Immature natural killer cell (primary cell): ENCODE measurements at regions not wholly inside any gene's neighbourhood (a gene's known extent, or its start where the extent isn't known, plus 50 kb on each side); places are given as distances from the start of the nearest gene placed in this dataset.
A peak's percentile ranks its signal among the peaks of the same experiment; 100 is the strongest.
"Not testable (repeated sequence)": the region's sequence is repeated elsewhere in the genome, so short reads cannot be mapped to it uniquely, and the experiment has no call there.

Source experiments
- DNase-seq, 3 donors: peaks; one replicate each; pipeline ENCODE4 v3.0.0; 2022; ENCODE audit warnings: mixed read lengths in 1 of 3
- H3K27ac Mint-ChIP-seq, 6 donors: one replicate each; pipeline ENCODE4 v1.8.0; 2020; ENCODE audit warnings: mixed read lengths in 6 of 6, mild to moderate bottlenecking in 5 of 6, inconsistent platforms in 4 of 6, moderate library complexity in 3 of 6
- H3K27me3 Mint-ChIP-seq, 3 donors: one replicate each; pipeline ENCODE4 v1.8.0; 2020 to 2021; ENCODE audit warnings: low read depth in 3 of 3, mild to moderate bottlenecking in 3 of 3, mixed read lengths in 3 of 3, moderate library complexity in 3 of 3, inconsistent platforms in 1 of 3
- H3K36me3 Mint-ChIP-seq, 3 donors: one replicate each; pipeline ENCODE4 v1.8.0; 2020; ENCODE audit warnings: mixed read lengths in 3 of 3, inconsistent platforms in 2 of 3, mild to moderate bottlenecking in 2 of 3
- H3K4me1 Mint-ChIP-seq, 2 donors: one replicate each; pipeline ENCODE4 v1.8.0; 2020; ENCODE audit warnings: inconsistent platforms in 2 of 2, mild to moderate bottlenecking in 2 of 2, mixed read lengths in 2 of 2, moderate library complexity in 1 of 2
- H3K4me3 Mint-ChIP-seq, 5 donors: one replicate each; pipeline ENCODE4 v1.8.0; 2020; ENCODE audit warnings: mild to moderate bottlenecking in 5 of 5, mixed read lengths in 5 of 5, inconsistent platforms in 3 of 5, moderate library complexity in 3 of 5
- H3K9me3 Mint-ChIP-seq, 6 donors: one replicate each; pipeline ENCODE4 v1.8.0; 2020; ENCODE audit warnings: mild to moderate bottlenecking in 6 of 6, mixed read lengths in 6 of 6, inconsistent platforms in 4 of 6, moderate library complexity in 3 of 6

DNA sequence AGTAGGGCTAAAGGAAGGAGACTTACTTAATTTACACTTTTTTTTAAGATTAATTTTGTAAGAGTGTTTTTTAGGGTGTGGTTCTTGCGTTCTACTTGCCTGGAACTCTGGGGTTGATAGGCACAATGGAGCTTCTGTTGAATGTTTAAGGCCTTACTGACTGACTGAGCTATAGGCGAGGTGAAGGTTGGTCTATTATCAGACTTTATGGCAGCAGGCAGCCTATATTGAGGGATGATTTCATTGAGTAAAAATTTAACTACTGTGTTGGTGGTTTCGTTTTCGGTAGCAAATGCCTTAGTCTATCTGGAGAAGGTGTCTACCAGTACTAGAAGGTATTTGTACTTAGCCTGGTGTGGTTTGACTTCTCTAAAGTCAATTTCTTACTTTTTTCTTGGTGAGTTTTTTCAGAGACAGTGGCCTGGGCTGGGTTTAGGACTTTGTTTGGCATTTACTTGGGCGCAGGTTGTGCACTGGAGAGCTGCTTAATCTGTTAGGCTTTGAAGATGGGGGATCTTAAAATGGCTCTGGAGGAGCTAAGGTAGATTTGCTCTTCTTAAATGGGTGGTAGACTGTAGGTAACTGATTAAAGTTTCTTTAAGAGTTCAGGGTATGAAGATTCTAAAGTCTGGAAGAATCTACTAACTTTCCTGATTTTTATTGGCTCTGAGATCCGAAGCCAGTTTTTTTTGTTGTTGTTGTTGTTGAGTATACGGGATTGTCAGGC, 164.5 kb upstream of the CCZ1B start:
- not testable (repeated sequence) for H3K27me3 Mint-ChIP-seq, H3K9me3 Mint-ChIP-seq, H3K36me3 Mint-ChIP-seq, H3K4me1 Mint-ChIP-seq, H3K27ac Mint-ChIP-seq, DNase-seq
- peak overlapping the region in 1 of 5 donors; percentile 5 for H3K4me3 Mint-ChIP-seq

GRCh38 chr7:6991169-6991611, 165.1 kb upstream of the CCZ1B start:
- not testable (repeated sequence) for H3K27ac Mint-ChIP-seq, H3K36me3 Mint-ChIP-seq
- peak overlapping the region in 1 of 5 donors; percentile 5 for H3K4me3 Mint-ChIP-seq

GRCh38 chr7:6991686-6992085, 165.6 kb upstream of the CCZ1B start:
- H3K4me1 Mint-ChIP-seq, H3K36me3 Mint-ChIP-seq, H3K4me3 Mint-ChIP-seq, DNase-seq, H3K9me3 Mint-ChIP-seq, H3K27ac Mint-ChIP-seq, H3K27me3 Mint-ChIP-seq: not testable (repeated sequence)

More at GRCh38 chr7:6991169-6991611, 165.1 kb upstream of the CCZ1B start:
- not testable (repeated sequence) for H3K4me1 Mint-ChIP-seq, H3K9me3 Mint-ChIP-seq, H3K27me3 Mint-ChIP-seq
- peak in 2 of 3 donors; percentile 6 to 35 for DNase-seq

DNA sequence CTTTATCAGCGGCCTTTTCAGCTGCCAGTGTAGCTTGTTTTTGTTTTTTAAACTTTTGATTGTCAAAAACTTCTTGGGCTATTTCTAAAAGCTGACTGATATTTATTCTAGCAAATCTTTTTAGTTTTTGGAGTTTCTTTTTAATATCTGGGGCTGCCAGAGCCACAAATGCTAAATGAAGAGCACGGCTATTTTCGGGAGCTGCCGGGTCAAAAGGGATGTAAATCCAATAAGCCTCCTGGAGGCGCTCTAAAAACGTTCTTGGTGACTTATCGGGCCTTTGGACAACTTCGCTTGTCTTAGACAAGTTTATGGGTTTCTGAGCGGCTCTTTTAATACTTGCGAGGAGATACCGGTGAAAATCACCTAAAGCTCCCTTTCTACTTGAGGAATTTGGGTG, 166.1 kb upstream of the CCZ1B start:
- H3K4me3 Mint-ChIP-seq, DNase-seq, H3K27ac Mint-ChIP-seq, H3K27me3 Mint-ChIP-seq, H3K4me1 Mint-ChIP-seq, H3K9me3 Mint-ChIP-seq, H3K36me3 Mint-ChIP-seq: not testable (repeated sequence)

DNA sequence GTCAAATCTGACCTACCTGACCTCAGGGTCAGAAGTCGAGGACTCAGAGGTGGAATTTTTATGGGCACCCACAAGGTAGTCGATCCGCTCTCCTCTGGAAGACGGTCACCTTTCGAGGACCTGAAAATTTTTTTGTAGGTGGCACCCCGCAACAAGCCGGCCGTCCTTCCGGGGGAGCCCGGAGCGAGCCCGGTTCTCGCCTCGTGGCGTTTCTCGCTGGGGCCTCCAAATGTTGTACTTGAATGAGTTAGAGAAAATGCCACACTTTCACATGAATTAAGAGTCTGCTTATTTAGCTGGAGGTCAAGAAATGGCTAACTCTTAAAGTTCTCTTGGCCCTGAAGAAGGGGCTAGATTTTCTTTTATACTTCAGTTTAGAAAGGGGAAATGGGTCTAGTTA, 169.0 kb upstream of the CCZ1B start:
- not testable (repeated sequence) for H3K4me1 Mint-ChIP-seq, H3K36me3 Mint-ChIP-seq, DNase-seq, H3K27ac Mint-ChIP-seq, H3K4me3 Mint-ChIP-seq
- Mint-ChIP-seq H3K9me3 (peaks cover 8 to 13% (median 9%) of the 10 kb centered on the region in 6 donors), H3K27me3 (peaks cover 3 to 12% (median 4%) of the 10 kb centered on the region in 3 donors)

DNA sequence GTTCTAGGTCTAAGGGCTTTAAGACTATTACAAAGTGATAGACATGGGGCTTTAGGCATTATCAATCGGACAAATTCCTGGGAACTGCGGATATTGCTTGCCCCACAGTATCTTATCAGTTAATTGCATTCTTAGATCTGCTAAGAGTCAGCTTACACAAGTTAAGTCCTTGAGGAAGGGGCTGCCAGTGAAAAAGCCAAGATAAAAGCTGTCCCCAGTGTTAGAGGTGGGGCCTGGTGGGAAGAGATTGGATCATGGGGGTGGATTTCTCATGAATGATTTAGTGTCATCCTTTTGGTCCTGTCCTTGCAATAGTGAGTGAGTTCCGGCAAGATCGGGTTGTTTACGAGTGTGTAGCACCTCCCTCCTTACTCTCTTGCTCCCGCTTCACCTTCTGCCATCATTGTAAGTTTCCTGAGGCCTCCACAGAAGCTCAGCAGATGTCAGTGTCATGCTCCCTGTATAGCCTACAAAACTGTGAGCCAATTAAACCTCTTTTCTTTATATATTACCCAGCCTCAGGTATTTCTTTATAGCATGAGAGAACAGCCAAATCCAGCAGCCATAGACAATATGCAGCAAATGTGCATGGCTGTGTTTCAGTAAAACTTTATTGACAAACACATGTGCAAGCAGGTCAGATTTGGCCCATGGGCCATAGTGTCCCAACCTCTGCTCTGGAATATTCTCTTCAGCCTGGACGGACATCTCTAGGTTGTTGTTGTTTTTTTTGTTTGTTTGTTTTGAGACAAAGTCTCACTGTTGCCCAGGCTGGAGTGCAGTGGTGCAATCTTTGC, 169.6 kb upstream of the CCZ1B start:
- H3K27me3 Mint-ChIP-seq: peaks cover 3 to 12% (median 6%) of the 10 kb centered on the region in 3 donors
- DNase-seq, H3K27ac Mint-ChIP-seq, H3K4me1 Mint-ChIP-seq, H3K36me3 Mint-ChIP-seq, H3K4me3 Mint-ChIP-seq: not testable (repeated sequence)
- H3K9me3 Mint-ChIP-seq: peaks cover 8 to 18% (median 11%) of the 10 kb centered on the region in 6 donors

DNA sequence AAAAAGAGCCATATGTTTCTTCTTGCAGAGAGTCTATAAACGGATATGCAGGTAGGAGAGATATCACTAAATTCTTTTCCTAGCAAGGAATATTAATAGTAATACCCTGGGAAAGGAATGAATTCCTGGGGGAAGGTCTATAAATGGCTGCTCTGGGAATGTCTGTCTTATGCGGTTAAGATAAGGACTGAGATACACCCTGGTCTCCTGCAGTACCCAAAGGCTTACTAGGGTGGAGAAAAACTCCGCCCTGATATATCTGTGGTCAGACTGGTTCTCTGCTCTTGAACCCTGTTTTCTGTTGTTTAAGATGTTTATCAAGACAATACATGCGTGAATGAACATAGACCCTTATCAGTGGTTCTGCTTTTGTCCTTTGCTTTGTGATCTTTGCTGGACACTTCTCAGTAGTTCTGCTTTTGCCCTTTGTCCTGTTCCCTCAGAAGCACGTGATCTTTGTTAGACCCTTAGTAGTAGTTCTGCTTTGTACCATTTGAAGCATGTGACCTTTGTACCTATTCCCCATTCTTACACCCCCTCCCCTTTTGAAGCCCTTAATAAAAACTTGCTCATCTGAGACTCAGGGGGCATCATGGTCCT, 173.1 kb upstream of the CCZ1B start:
- not testable (repeated sequence) for DNase-seq, H3K4me3 Mint-ChIP-seq, H3K36me3 Mint-ChIP-seq, H3K27ac Mint-ChIP-seq, H3K4me1 Mint-ChIP-seq
- Mint-ChIP-seq H3K27me3 (peaks cover 2 to 19% (median 12%) of the 10 kb centered on the region in 3 donors), H3K9me3 (peaks cover 8 to 20% (median 11%) of the 10 kb centered on the region in 6 donors)

GRCh38 chr7:7002418-7003062, 176.5 kb upstream of the CCZ1B start:
- DNase-seq: no peak
- Mint-ChIP-seq H3K4me3 (no peak overlapping the region), H3K27ac (no peak overlapping the region), H3K4me1 (no peaks in the 10 kb centered on the region), H3K36me3 (no peaks in the 10 kb centered on the region), H3K27me3 (peaks cover 4 to 20% (median 18%) of the 10 kb centered on the region in 3 donors), H3K9me3 (peaks cover 8 to 20% (median 11%) of the 10 kb centered on the region in 6 donors)

DNA sequence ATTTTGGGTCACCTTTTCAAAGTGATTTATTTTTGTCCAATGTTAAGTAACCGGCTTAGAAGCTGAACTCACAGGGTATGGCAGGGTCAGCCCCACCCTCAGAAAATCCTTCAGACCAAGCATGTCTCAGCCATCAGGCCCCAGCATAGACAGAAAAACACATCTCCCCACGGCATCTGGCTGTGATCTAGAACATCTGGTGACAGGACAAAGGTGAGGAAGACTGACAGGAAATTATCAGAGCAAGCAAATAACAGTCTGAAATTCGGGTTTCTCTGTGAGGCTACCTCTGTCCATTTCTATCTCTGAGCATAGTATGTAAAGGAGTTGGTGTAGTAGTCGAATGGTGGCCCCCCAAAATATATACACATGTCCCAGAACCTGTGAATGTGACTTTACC, 177.0 kb upstream of the C1GALT1 start:
- no peak overlapping the region for H3K4me3 Mint-ChIP-seq
- no peak overlapping the region for H3K27ac Mint-ChIP-seq
- H3K9me3 Mint-ChIP-seq: peaks cover 0 to 7% (median 2%) of the 10 kb centered on the region in 6 donors
- H3K4me1 Mint-ChIP-seq: no peaks in the 10 kb centered on the region
- H3K27me3 Mint-ChIP-seq: peaks cover 7 to 32% (median 11%) of the 10 kb centered on the region in 3 donors
- no peaks in the 10 kb centered on the region for H3K36me3 Mint-ChIP-seq
- DNase-seq: no peak

GRCh38 chr7:7005949-7006348, 176.4 kb upstream of the C1GALT1 start:
- not testable (repeated sequence) for DNase-seq, H3K27ac Mint-ChIP-seq, H3K36me3 Mint-ChIP-seq, H3K9me3 Mint-ChIP-seq, H3K4me3 Mint-ChIP-seq, H3K4me1 Mint-ChIP-seq
- peaks cover 7 to 31% (median 12%) of the 10 kb centered on the region in 3 donors for H3K27me3 Mint-ChIP-seq

- not testable (repeated sequence) for H3K9me3 Mint-ChIP-seq, H3K4me1 Mint-ChIP-seq, H3K4me3 Mint-ChIP-seq, DNase-seq, H3K36me3 Mint-ChIP-seq, H3K27ac Mint-ChIP-seq
- peaks cover 4 to 32% (median 4%) of the 10 kb centered on the region in 3 donors for H3K27me3 Mint-ChIP-seq
These were observed 171.1 kb upstream of the C1GALT1 start for GRCh38 chr7:7011241-7011640.

GRCh38 chr7:7011751-7012150, 170.6 kb upstream of the C1GALT1 start:
- H3K9me3 Mint-ChIP-seq, H3K4me3 Mint-ChIP-seq, DNase-seq, H3K27ac Mint-ChIP-seq, H3K36me3 Mint-ChIP-seq, H3K4me1 Mint-ChIP-seq: not testable (repeated sequence)
- H3K27me3 Mint-ChIP-seq: peaks cover 4 to 30% (median 4%) of the 10 kb centered on the region in 3 donors

- no peak for DNase-seq
- Mint-ChIP-seq H3K4me1 (no peaks in the 10 kb centered on the region), H3K27me3 (peaks cover 1 to 22% (median 4%) of the 10 kb centered on the region in 3 donors), H3K27ac (no peak overlapping the region), H3K36me3 (no peaks in the 10 kb centered on the region), H3K4me3 (no peak overlapping the region), H3K9me3 (peaks cover 0 to 5% (median under 1%) of the 10 kb centered on the region in 6 donors)
These were observed 167.3 kb upstream of the C1GALT1 start for GRCh38 chr7:7014827-7015595.
